NAMALWA (cell line): ENCODE measurements at regions not wholly inside any gene's neighbourhood (a gene's known extent, or its start where the extent isn't known, plus 50 kb on each side); places are given as distances from the start of the nearest gene placed in this dataset.

Source experiments
- DNase-seq: peaks from one replicate; pipeline ENCODE4 v3.0.0-alpha.2; 2015; ENCODE audit warnings: low spot score

DNA sequence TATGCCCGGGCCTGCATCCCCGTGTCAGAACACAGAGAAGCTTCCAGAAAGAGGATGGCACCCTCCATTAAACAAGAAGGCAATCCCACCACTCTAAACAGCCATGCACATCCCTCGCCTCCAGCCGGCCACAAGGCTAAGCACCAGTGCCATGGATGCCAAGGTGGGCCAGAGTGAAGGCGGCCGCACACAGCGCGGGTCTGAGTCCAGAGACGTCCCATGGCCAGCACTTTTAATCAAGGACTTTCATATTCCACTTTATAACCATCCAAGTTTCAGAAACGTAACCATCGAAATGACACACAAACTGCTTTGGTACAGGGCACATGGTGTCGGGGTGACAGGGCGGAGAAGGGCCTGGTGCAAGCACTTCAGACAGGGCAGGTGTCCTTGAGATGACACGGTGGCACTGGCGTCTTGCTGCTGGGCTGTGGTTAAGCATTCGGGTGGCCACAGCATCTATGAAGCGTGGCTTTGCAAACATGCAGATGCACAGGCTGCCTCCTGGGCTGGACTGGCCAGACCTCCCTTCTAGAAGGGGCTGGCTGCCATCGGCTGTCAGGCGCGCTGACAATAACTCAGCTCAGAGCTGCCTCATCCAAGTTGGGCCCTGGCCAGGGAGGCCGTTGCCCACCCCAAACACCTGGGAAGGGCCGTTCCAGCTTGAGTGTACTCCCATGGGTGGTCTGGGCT, 117.2 kb downstream of the RFLNA start:
- DNase-seq: no peak

DNA sequence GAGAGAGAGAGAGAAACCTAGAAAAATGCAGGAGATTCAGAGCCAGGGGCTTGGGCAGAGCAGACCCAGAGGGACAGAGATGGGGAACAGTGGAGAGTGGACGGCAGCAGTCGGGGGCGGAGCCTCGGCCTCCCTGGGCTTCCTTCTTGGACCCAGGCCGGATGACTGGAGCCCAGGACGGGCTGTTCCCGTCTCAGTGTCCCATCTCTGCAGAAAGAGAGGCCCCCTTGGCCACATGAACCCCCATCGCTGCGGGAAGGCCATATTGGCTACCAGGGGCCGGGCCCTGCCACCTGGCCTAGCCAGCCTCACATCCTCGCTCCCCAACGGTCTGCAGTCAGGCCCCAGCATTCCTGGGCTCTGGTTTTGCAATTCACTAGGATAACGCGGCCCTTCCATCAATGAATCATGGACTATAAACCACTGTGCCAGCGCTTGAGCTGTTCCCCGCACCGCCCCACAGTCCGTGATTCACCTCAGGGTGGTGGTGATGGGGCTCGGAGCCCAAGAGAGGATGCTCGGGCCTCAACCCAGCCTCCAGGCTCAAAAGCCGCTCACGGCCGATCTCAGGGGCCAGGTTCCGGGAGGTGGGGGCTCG, 116.5 kb downstream of the RFLNA start:
- no peak for DNase-seq

DNA sequence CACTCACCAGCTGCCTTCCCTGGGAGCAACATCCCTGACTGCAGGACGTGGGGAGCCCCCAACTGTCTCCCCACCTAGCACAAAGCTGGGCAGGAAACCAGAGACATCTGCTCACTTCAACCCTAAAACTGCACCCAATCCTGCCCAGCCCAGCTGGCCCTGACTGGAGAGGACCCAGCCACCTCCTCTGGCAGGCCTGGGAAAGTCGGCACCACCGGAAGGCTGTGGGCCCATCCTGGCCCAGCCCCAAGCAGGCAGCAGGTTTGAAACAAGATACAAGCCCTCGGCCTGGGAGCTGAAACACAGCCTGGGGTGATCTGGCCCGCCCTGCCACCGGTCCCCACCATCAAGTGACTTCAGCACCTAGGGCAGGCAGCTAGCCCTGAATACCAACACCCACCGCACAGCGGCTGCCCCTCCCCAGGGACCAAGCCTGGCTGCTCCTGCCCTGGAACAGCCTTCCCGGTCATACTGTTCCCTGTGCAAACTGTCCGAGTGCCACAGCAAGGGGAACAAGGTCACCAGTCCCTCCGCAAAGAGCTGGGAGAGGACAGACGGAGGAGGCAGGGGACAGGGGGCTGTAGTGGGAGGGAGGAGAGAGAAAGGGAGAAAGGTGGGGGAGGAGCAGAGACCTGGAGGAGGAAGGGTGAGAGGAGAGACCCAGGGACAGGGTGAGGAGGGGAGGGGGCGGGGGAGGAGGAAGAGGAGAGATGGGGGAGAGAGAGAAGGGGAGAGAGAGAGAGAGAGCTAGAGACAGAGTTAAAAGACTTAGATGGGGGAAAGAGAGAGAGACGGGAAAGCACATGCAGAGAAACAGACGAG, 115.7 kb downstream of the RFLNA start:
- DNase-seq: no peak

GRCh38 chr12:124408822-124409517, 114.1 kb downstream of the RFLNA start:
- no peak for DNase-seq

DNA sequence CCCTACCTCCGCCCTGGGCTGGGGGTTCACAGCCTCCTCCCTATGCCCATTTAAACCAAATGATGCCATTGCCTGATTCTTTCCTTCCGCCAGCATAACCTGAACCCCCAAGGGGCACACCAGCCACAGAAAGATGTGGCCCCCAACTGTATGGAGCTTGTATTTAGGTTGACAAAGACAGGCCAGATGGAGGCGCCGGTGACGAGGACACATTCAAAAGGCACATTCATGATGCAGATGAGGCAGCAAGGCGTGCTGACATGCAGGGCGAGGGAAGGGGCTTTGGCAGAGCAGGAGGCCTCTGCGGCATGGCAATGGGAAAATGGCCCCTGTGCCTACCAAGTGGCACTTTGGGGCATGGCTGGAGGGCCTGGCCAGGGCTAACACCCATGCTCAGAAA, 112.2 kb downstream of the RFLNA start:
- no peak for DNase-seq

- no peak for DNase-seq
Measured at GRCh38 chr12:124406043-124406442, 111.2 kb downstream of the RFLNA start.

- no peak for DNase-seq
Measured at GRCh38 chr12:124405592-124405991, 110.7 kb downstream of the RFLNA start.

DNA sequence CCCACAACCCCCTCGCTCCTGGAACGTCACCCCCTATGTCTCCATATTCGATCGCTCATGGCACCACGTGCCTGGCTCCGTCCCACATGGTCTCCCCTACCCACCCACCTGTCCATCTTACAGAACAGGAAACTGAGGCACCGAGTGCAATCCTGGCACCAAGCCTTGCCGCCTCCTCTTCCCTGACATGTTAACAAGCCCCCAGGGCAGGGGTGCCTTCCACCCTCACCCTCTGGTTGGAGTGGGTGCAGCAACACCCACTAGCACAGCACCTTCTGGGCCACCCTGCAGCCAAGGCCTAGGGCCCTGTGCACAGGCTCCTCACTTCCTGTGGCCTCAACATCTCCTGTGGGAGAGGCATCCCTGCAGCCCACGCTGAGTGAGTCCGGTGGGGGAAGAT, 110.3 kb downstream of the RFLNA start:
- DNase-seq: no peak

DNA sequence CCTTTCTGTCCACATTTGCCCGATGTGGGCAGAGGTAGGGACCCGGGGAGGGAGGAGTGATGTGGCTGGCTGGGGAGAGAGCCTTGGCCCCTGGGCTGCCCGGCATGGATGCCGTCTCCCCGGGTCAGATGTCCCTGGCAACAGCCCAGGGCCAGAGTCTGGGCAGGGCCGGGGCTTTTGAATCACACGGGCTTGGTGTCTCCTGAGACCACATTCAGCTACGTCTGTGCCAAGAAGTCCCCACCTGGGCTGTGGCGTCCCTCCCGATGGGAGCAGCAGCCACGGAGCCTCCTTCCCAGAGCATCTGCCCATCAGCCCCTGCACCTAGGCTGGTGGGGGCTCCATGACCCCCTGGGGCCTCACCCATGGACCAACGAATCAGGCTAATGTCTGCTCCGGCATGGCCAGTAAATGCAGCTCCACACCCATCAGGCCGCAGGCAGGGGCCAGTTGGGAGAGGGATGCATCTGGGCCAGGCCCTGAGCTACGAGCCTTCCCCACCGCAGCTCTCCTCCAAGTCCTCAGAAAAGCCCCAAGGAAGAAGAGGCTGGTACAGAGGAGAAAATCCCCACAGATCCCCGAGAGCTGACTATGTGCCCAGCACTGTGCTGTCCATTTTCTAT, 109.4 kb downstream of the RFLNA start:
- no peak for DNase-seq

DNA sequence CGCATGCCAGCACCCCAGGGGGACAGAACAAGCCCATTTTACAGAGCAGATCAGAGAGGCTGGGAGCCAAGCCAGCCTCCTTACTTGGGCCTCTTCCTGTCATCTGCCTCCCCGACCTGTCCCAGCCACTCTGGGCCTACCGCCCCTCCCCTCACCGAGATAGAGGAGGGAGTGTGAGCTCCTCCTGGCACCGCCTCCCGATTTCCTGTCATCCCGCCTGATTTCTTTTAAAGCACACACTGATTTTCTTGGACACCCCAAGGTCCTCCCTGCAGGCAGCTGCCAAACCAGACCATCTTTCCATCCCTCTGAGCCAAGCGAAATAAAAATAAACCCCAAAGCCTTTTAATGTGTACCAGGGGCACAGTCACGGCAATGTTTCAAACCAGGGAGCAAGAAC, 108.4 kb downstream of the RFLNA start:
- no peak for DNase-seq

DNA sequence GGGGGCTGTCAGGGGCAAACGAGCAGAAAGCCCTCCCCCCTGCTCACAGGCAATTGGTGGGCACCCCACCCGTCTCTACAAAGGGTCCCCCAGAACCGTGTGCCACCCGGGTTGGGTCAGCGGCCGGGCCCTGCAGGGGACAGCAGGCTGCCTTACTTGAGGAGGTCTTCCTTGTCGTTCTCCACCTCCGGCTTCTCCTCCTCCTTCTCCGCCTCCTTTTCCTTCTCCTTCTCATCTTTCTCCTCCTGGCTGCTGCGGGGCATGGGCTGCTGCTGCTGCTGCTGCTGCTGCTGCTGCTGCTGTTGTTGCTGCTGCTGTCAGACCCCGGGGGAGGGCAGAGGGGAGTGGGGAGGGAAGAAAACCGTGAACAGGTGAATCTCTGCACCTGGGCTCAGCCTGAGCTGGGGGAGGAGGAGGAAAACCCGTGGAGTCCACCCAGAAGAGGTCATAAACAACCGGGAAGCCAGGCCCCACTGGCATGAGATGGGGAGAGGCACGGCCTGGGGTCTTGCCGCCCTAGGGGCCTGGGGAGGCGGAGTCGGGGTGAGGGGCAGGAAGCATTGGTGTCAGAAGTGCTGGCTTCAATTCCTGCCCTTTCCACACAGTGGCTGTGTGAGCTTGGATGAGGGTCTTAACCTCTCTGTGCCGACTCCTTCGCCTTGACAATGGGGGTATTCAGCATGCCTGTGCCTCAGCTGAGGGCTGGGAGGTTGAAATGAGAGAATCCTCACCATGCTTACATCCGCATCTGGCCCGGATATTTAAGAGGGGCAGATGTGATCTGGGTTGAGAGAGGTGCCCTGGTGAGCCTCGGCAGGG, 107.6 kb downstream of the RFLNA start:
- DNase-seq: no peak

DNA sequence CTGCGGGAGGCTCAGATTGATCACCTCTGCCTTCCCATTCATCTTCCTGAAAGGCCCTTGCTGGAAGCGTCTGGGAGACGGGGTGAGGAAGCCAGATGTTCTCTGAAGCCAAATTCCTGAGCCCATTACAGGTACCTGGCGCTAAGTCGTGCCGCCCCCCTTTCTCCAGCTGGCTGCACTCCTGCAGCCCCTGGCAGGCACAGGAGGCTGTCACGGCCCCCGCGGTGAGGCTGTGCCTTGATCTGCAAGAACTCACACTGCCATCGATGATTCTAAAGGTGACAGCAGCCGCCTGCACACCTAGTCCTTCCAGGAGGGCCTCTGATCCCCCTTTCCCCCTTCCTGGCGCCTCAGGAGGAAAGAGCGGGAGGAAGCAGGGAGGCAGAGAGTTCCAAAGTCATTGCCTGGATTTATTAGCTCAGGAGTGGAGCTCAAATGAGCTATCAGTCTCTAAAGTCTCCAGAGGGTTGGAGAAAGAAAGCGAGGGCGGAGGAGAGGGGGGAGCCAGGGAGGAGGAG, 106.9 kb downstream of the RFLNA start:
- DNase-seq: no peak

DNA sequence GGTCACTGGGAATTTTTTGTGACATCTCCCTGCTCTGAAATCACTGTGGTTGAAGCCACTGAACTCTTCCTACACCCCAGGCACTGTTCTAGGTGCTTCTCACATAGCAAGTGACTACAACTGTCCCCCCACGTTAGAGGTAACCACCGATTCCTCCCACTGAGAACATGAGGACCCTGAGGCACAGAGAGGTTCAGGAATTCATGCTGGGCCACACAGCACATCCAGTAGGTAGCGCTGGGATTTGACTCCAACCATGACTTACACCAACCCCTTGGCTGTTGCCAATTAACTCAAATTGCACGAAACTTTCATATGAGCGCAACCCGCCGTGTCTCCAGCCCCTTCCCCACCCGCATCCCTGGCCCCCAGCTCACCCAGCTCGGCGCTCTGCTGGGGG, 105.2 kb downstream of the RFLNA start:
- no peak for DNase-seq

GRCh38 chr12:124399622-124400021, 104.7 kb downstream of the RFLNA start:
- peak; percentile 58 for DNase-seq

DNA sequence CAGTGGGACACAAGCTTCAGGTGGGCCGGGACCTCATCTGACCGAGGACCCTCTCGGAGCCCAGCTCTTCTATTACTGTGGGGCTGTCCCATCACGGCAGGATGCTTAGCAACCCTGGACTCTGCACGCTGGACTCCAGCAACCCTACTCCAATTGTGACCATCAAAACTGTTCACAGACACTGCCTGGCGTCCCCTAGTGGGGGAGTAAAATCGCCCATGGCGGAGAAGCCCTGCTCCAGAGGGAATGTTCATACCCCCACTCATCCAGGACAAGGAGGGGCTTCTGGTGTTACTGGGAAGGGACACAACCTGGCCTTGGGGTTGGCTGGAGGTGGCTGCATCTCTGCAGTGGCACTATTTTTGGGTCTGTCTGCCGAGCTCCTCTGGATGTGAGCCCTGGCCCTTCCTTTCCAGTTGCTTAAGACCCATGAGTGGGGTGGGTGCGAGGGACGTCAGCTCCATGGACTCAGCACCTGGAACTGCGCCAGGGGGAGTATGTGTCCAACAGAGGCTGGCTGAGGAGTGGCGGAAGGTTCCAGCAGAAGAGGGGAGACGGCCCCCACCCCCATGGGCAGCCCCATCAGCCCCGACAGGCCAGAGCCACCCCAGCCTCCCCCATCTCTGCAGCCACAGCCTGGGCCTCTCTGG, 103.8 kb downstream of the RFLNA start:
- DNase-seq: no peak

DNA sequence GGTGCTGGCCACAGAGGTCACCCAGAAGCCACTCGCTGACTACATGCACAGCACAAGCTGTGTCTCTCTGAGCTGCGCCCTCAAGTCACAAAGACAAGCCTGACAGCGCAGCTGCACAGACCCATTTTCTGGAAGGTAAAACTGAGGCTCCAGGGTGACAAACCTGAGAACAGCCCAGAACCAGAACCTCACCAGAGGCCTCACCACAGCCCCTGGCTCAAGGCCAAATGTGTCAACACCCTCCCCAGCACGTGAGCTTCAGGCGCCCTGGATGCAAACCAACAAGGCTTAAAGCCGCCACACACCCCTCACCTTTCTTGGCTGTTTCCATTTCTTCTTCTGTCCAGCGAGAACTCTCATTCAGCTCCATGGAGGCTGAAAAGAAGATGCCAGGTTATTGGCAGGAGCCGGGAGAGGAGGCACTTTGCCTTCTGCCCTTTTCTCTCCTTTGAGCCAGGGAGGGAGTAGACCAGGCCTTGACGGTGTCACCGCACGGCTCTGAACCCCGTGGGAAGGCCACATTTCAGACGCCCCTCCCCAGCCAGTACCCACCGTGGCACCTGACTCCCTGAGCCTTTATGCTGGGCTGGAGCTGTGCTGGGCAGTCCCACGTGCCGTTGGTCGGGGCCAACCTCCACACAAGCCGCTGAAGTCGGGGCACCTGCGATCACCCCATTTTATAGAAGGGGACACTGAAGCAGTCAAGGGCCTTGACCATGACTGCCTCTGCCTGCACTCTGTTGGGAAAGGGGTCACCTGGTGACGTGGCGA, 103.1 kb downstream of the RFLNA start:
- DNase-seq: peak; percentile 23

DNA sequence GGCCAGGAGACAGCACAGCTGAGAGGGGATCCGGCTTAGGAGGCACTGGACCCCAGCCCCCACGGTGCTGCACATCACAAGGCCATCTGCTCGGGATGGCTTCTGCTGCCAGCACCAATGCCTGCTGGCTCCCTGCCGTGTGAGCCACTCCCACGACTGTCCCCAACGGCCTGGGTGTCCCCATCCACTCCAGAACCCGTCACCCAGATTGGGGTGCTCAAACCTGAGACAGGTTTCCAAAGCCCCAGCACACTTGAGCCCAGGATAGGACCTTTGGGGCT, 102.4 kb downstream of the RFLNA start:
- DNase-seq: no peak

DNA sequence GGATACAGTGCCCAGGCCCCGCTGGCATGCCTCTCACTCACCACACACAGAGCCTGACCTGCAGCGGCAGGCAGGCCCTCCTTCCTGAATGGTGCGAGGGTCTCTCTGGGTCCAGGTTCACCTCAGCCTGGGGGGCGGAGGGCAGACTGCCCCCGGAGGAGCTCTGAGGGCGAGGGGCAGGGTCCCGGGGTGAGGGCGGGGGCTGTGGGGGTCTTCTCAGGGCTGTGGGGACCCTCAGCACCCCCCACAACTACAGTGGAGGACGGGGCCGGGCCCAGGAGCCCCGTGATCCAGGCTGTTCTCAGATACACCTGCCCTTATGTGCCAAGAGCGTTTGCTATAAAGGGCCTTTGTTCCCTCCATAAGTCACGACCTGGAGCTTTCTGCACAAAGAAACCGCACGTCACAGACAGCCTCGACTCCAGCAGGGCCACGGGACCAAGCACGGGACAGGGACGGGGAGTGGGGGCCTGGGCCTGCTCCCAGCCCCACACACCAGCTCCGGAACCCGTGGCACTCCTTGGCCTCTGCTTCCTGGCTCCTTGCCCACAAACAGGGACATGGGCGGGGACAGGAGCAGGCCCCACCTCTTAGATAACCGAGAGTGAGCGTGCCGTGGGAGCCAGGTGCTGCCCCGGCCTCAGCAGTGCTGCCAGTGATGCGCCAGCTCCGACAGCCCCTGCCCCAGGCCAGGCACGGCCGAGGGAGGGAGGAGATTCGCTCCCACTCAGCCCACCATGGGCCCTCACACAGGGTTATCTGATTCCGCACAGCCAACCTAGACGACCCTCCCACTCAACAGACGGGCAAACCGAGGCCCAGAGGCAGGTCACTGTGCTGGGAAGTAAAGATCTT, 101.9 kb downstream of the RFLNA start:
- no peak for DNase-seq

- DNase-seq: no peak
Measured at GRCh38 chr12:124395986-124396385, 101.1 kb downstream of the RFLNA start.
